GM18498 (cell line): ENCODE measurements at regions not wholly inside any gene's neighbourhood (a gene's known extent, or its start where the extent isn't known, plus 50 kb on each side); places are given as distances from the start of the nearest gene placed in this dataset.

Experiments
- ATAC-seq: cut with Tn5 transposase; IDR thresholded peaks from one replicate; pipeline ENCODE4 v1.9.1; 2021; ENCODE audit warnings: mild to moderate bottlenecking, moderate library complexity; ENCODE audit not compliant: unreplicated experiment

- no peak for ATAC-seq
These were observed 66.6 kb downstream of the YIPF5 start for GRCh38 chr5:144103611-144104485.

DNA sequence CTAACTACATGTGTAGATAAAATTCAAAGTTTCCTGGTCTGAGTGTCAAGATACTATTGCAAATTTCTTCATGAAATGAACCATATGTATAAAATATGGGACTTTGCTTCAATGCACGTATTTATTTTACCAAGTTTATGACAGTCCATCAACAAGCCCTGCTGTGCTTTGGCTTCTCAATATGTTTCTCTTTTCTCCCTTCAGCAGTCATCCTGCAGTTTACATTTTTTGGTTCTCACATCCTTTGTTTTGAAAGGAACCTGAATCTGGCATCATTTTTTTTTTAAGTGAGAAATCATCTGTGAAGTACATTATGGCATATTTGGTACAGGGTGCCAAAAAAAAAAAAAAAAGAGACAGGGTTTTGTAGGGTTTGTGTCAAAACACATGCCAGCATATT lies 65.1 kb downstream of the YIPF5 start:
- no peak for ATAC-seq

- ATAC-seq, result no peak
These were observed 62.3 kb downstream of the YIPF5 start for GRCh38 chr5:144108131-144108530.
